Endodermal cell (in vitro differentiated cells): ENCODE measurements at regions not wholly inside any gene's neighbourhood (a gene's known extent, or its start where the extent isn't known, plus 50 kb on each side); places are given as distances from the start of the nearest gene placed in this dataset.

Experiments used
- DNase-seq: peaks from one replicate; pipeline ENCODE4 v3.0.0-alpha.2; 2017
- H3K27ac ChIP-seq: 2 replicates; pipeline ENCODE4 v1.5.1; 2013; ENCODE audit warnings: mild to moderate bottlenecking, low read depth, low read length, moderate library complexity
- H3K27me3 ChIP-seq: 2 replicates; pipeline ENCODE4 v1.6.1; 2013; ENCODE audit warnings: mild to moderate bottlenecking, low read length, moderate library complexity; ENCODE audit not compliant: insufficient read depth, control insufficient read depth, poor library complexity, severe bottlenecking
- H3K36me3 ChIP-seq: 2 replicates; pipeline ENCODE4 v1.7.0; 2013; ENCODE audit warnings: mild to moderate bottlenecking, low read length, moderate library complexity; ENCODE audit not compliant: control insufficient read depth, insufficient read depth
- H3K4me1 ChIP-seq: one replicate; pipeline ENCODE4 v1.7.0; 2013; ENCODE audit warnings: low read length; ENCODE audit not compliant: control insufficient read depth, insufficient read depth
- H3K4me3 ChIP-seq: 2 replicates; pipeline ENCODE4 v1.5.1; 2013; ENCODE audit warnings: mild to moderate bottlenecking, low read length, moderate library complexity
- H3K9ac ChIP-seq: 2 replicates; pipeline ENCODE4 v1.6.1; 2013; ENCODE audit warnings: mild to moderate bottlenecking, low read length, moderate library complexity; ENCODE audit not compliant: poor library complexity, severe bottlenecking; ENCODE audit errors: extremely low read depth
- H3K9me3 ChIP-seq: 2 replicates; pipeline ENCODE4 v1.6.1; 2013; ENCODE audit warnings: mild to moderate bottlenecking, low read length, moderate library complexity; ENCODE audit not compliant: control insufficient read depth
- H3K27ac Mint-ChIP-seq: 2 replicates; pipeline ENCODE4 v1.8.0; 2020; ENCODE audit warnings: mixed read lengths
- H3K27me3 Mint-ChIP-seq: 2 replicates; pipeline ENCODE4 v1.8.0; 2021; ENCODE audit warnings: mild to moderate bottlenecking, mixed read lengths; ENCODE audit not compliant: insufficient read depth
- H3K36me3 Mint-ChIP-seq: 2 replicates; pipeline ENCODE4 v1.8.0; 2020; ENCODE audit warnings: low read depth, mixed read lengths
- H3K4me1 Mint-ChIP-seq: 2 replicates; pipeline ENCODE4 v1.8.0; 2020; ENCODE audit warnings: mixed read lengths
- H3K4me3 Mint-ChIP-seq: 2 replicates; pipeline ENCODE4 v1.8.0; 2020; ENCODE audit warnings: mild to moderate bottlenecking, moderate library complexity, mixed read lengths
- H3K9me3 Mint-ChIP-seq: 2 replicates; pipeline ENCODE4 v1.8.0; 2020; ENCODE audit warnings: mild to moderate bottlenecking, mixed read lengths
- CTCF ChIP-seq: fragments of 200-600 bp; sonication (generic); conservative IDR thresholded peaks from 2 replicates; pipeline ENCODE4 v1.5.0; 2021; ENCODE audit warnings: antibody characterized with exemption, mild to moderate bottlenecking
- WGBS, 2 experiments: methylation state at CpG; one replicate each; pipeline versions ENCODE4 v1.1.5 to v1.1.7; 2013; ENCODE audit warnings: missing lambda C conversion rate in 2 of 2, mixed read lengths in 1 of 2; ENCODE audit not compliant: insufficient coverage in 1 of 2, insufficient read length in 1 of 2; 5-methylcytosine and 5-hydroxymethylcytosine counted together

GRCh38 chr6:63446405-63446804 lies 125.9 kb upstream of the LOC128125822 start:
- no peak overlapping the region for H3K27ac Mint-ChIP-seq
- Histone ChIP-seq H3K36me3 (no peaks in the 10 kb centered on the region), H3K27ac (no peak overlapping the region), H3K27me3 (no peaks in the 10 kb centered on the region), H3K9ac (no peak overlapping the region), H3K9me3 (no peaks in the 10 kb centered on the region), H3K4me3 (no peak overlapping the region), H3K4me1 (no peaks in the 10 kb centered on the region)
- H3K9me3 Mint-ChIP-seq: peaks cover 14% of the 10 kb centered on the region
- H3K4me1 Mint-ChIP-seq: no peaks in the 10 kb centered on the region
- 83 to 93% methylated on average over 1 to 5 of the region's 5 CpGs for WGBS, 2 experiments
- H3K36me3 Mint-ChIP-seq: no peaks in the 10 kb centered on the region
- DNase-seq: no peak
- TF ChIP-seq CTCF: no peak
- no peak overlapping the region for H3K4me3 Mint-ChIP-seq
- no peaks in the 10 kb centered on the region for H3K27me3 Mint-ChIP-seq

- H3K27ac Mint-ChIP-seq: no peak overlapping the region
These were observed 125.1 kb upstream of the LOC128125822 start for GRCh38 chr6:63447134-63447533.

GRCh38 chr6:63448229-63448628 lies 124.1 kb upstream of the LOC128125822 start:
- H3K27me3 ChIP-seq: no peaks in the 10 kb centered on the region
- H3K9ac ChIP-seq: no peak overlapping the region
- 90 to 91% methylated on average over 2 to 4 of the region's 5 CpGs for WGBS, 2 experiments
- DNase-seq: no peak
- no peaks in the 10 kb centered on the region for H3K36me3 ChIP-seq
- H3K4me1 ChIP-seq: no peaks in the 10 kb centered on the region
- no peaks in the 10 kb centered on the region for H3K36me3 Mint-ChIP-seq
- no peak overlapping the region for H3K4me3 Mint-ChIP-seq
- no peaks in the 10 kb centered on the region for H3K27me3 Mint-ChIP-seq
- H3K9me3 ChIP-seq: no peaks in the 10 kb centered on the region
- H3K9me3 Mint-ChIP-seq: peaks cover 5% of the 10 kb centered on the region
- H3K27ac Mint-ChIP-seq: no peak overlapping the region
- TF ChIP-seq CTCF: no peak
- no peak overlapping the region for H3K4me3 ChIP-seq
- no peak overlapping the region for H3K27ac ChIP-seq
- H3K4me1 Mint-ChIP-seq: no peaks in the 10 kb centered on the region

More at GRCh38 chr6:63447134-63447533, 125.1 kb upstream of the LOC128125822 start:
- H3K4me3 ChIP-seq: no peak overlapping the region
- no peak for DNase-seq
- no peaks in the 10 kb centered on the region for H3K36me3 Mint-ChIP-seq
- no peaks in the 10 kb centered on the region for H3K4me1 ChIP-seq
- no peaks in the 10 kb centered on the region for H3K27me3 ChIP-seq
- H3K9ac ChIP-seq: no peak overlapping the region
- no peak overlapping the region for H3K27ac ChIP-seq
- no peak overlapping the region for H3K4me3 Mint-ChIP-seq
- H3K4me1 Mint-ChIP-seq: no peaks in the 10 kb centered on the region
- 80 to 88% methylated on average over 1 of the region's 1 CpG for WGBS, 2 experiments
- no peaks in the 10 kb centered on the region for H3K36me3 ChIP-seq
- H3K9me3 ChIP-seq: no peaks in the 10 kb centered on the region
- no peaks in the 10 kb centered on the region for H3K27me3 Mint-ChIP-seq
- no peak for TF ChIP-seq CTCF
- H3K9me3 Mint-ChIP-seq: peaks cover 12% of the 10 kb centered on the region
